H9 (cell line): ENCODE measurements at regions not wholly inside any gene's neighbourhood (a gene's known extent, or its start where the extent isn't known, plus 50 kb on each side); places are given as distances from the start of the nearest gene placed in this dataset.

Experiments used
- DNase-seq: peaks from one replicate; pipeline ENCODE4 v3.0.0-alpha.2; 2017
- H2AFZ ChIP-seq: one replicate; pipeline ENCODE4 v1.6.1; 2013; ENCODE audit warnings: mild to moderate bottlenecking, low read length, control low read depth, moderate library complexity
- H2AK5ac ChIP-seq: 2 replicates; pipeline ENCODE4 v1.6.1; 2013; ENCODE audit warnings: low read length, control low read depth, mixed read lengths; ENCODE audit not compliant: insufficient read length
- H2BK120ac ChIP-seq: one replicate; pipeline ENCODE4 v1.6.1; 2013; ENCODE audit warnings: low read depth, mild to moderate bottlenecking, low read length, control low read depth, inconsistent platforms; ENCODE audit not compliant: poor library complexity, severe bottlenecking
- H2BK12ac ChIP-seq: 2 replicates; pipeline ENCODE4 v1.6.1; 2013; ENCODE audit warnings: low read length, control low read depth, mixed read lengths, low read depth; ENCODE audit not compliant: insufficient read length
- H2BK15ac ChIP-seq: 2 replicates; pipeline ENCODE4 v1.6.1; 2013; ENCODE audit warnings: low read depth, low read length, control low read depth
- H2BK20ac ChIP-seq: one replicate; pipeline ENCODE4 v1.6.1; 2013; ENCODE audit warnings: low read depth, mild to moderate bottlenecking, low read length, control low read depth, inconsistent platforms; ENCODE audit not compliant: poor library complexity, severe bottlenecking
- H2BK5ac ChIP-seq: 2 replicates; pipeline ENCODE4 v1.6.1; 2013; ENCODE audit warnings: low read length, control low read depth, mixed read lengths; ENCODE audit not compliant: insufficient read length
- H3K14ac ChIP-seq: 2 replicates; pipeline ENCODE4 v1.6.1; 2013; ENCODE audit warnings: low read length, control low read depth; ENCODE audit not compliant: insufficient read depth
- H3K18ac ChIP-seq: 2 replicates; pipeline ENCODE4 v1.6.1; 2013; ENCODE audit warnings: low read depth, mild to moderate bottlenecking, mixed read lengths, low read length, control low read depth; ENCODE audit not compliant: insufficient read length
- H3K23ac ChIP-seq: 2 replicates; pipeline ENCODE4 v1.6.1; 2013; ENCODE audit warnings: low read length, control low read depth, mixed read lengths, low read depth; ENCODE audit not compliant: insufficient read length
- H3K23me2 ChIP-seq: 2 replicates; pipeline ENCODE4 v1.6.1; 2013; ENCODE audit warnings: low read depth, mild to moderate bottlenecking, mixed read lengths, low read length, control low read depth; ENCODE audit not compliant: insufficient read length, poor library complexity, severe bottlenecking
- H3K27ac ChIP-seq: 2 replicates; pipeline ENCODE4 v1.5.1; 2013; ENCODE audit warnings: low read length, control low read depth, mixed read lengths, low read depth; ENCODE audit not compliant: insufficient read length
- H3K27me3 ChIP-seq: 2 replicates; pipeline ENCODE4 v1.6.1; 2013; ENCODE audit warnings: low read length, control low read depth, inconsistent platforms; ENCODE audit not compliant: insufficient read depth
- H3K4ac ChIP-seq: 2 replicates; pipeline ENCODE4 v1.6.1; 2013; ENCODE audit warnings: low read depth, mild to moderate bottlenecking, control low read depth, inconsistent platforms, low read length, moderate library complexity
- H3K4me1 ChIP-seq: 2 replicates; pipeline ENCODE4 v1.6.1; 2013; ENCODE audit warnings: low read length, control low read depth, inconsistent platforms; ENCODE audit not compliant: insufficient read depth
- H3K4me2 ChIP-seq: 2 replicates; pipeline ENCODE4 v1.6.1; 2013; ENCODE audit warnings: low read length, control low read depth, mixed read lengths; ENCODE audit not compliant: insufficient read length, insufficient read depth
- H3K56ac ChIP-seq: 2 replicates; pipeline ENCODE4 v1.6.1; 2013; ENCODE audit warnings: low read depth, mild to moderate bottlenecking, mixed read lengths, low read length, control low read depth; ENCODE audit not compliant: insufficient read length
- H3K79me1 ChIP-seq: 2 replicates; pipeline ENCODE4 v1.6.1; 2013; ENCODE audit warnings: low read depth, mild to moderate bottlenecking, moderate library complexity, low read length, control low read depth, inconsistent platforms; ENCODE audit not compliant: insufficient read depth, poor library complexity, severe bottlenecking
- H3K79me2 ChIP-seq: 2 replicates; pipeline ENCODE4 v1.6.1; 2013; ENCODE audit warnings: low read length, control low read depth, inconsistent platforms; ENCODE audit not compliant: insufficient read depth
- H3K9ac ChIP-seq: 2 replicates; pipeline ENCODE4 v1.6.1; 2013; ENCODE audit warnings: low read length, control low read depth, mixed read lengths; ENCODE audit not compliant: insufficient read length; ENCODE audit errors: extremely low read depth
- H3K9me3 ChIP-seq: one replicate; pipeline ENCODE4 v1.6.1; 2013; ENCODE audit warnings: low read depth, low read length, inconsistent platforms; ENCODE audit not compliant: control insufficient read depth
- H3T11ph ChIP-seq: one replicate; pipeline ENCODE4 v1.6.1; 2013; ENCODE audit warnings: mild to moderate bottlenecking, low read length, control low read depth, inconsistent platforms
- H4K20me1 ChIP-seq: one replicate; pipeline ENCODE4 v1.6.1; 2013; ENCODE audit not compliant: control insufficient read depth, insufficient read length, insufficient read depth
- H4K5ac ChIP-seq: 2 replicates; pipeline ENCODE4 v1.6.1; 2013; ENCODE audit warnings: low read depth, mild to moderate bottlenecking, mixed read lengths, low read length, control low read depth; ENCODE audit not compliant: insufficient read length
- H4K8ac ChIP-seq: replicated peaks from 2 replicates; pipeline ENCODE4 v1.6.1; 2013; ENCODE audit warnings: low read length, control low read depth, mixed read lengths, low read depth; ENCODE audit not compliant: insufficient read length
- H4K91ac ChIP-seq: 2 replicates; pipeline ENCODE4 v1.6.1; 2013; ENCODE audit warnings: low read depth, mild to moderate bottlenecking, moderate library complexity, mixed read lengths, low read length, control low read depth; ENCODE audit not compliant: insufficient read length
- H3K27ac Mint-ChIP-seq, 3 experiments: 2 replicates in 2 of 3; 3 replicates in 1 of 3; pipeline ENCODE4 v1.8.0; 2020 to 2021; ENCODE audit warnings: mixed read lengths in 3 of 3, mild to moderate bottlenecking in 1 of 3, moderate library complexity in 1 of 3
- H3K27me3 Mint-ChIP-seq: 2 replicates; pipeline ENCODE4 v1.8.0; 2021; ENCODE audit warnings: low read depth, mild to moderate bottlenecking, moderate library complexity, mixed read lengths
- H3K36me3 Mint-ChIP-seq, 3 experiments: 2 replicates in 2 of 3; 3 replicates in 1 of 3; pipeline ENCODE4 v1.8.0; 2020 to 2021; ENCODE audit warnings: low read depth in 3 of 3, mixed read lengths in 3 of 3; ENCODE audit not compliant: insufficient read depth in 1 of 3
- H3K4me1 Mint-ChIP-seq, 2 experiments: 2 replicates each; pipeline ENCODE4 v1.8.0; 2020; ENCODE audit warnings: mixed read lengths in 2 of 2
- H3K4me3 Mint-ChIP-seq, 2 experiments: 2 replicates in 1 of 2; 3 replicates in 1 of 2; pipeline ENCODE4 v1.8.0; 2020 to 2021; ENCODE audit warnings: mild to moderate bottlenecking in 2 of 2, mixed read lengths in 2 of 2, moderate library complexity in 1 of 2
- H3K9me3 Mint-ChIP-seq, 2 experiments: 2 replicates in 1 of 2; 3 replicates in 1 of 2; pipeline ENCODE4 v1.8.0; 2020; ENCODE audit warnings: mild to moderate bottlenecking in 2 of 2, mixed read lengths in 2 of 2, moderate library complexity in 1 of 2
- WGBS: extraction: QIAGEN DNeasy Blood & Tissue Kit; methylation state at CpG from one replicate; pipeline ENCODE4 v1.1.7; 2013; ENCODE audit warnings: missing lambda C conversion rate, low lambda C conversion rate, mixed read lengths; ENCODE audit not compliant: insufficient read length; ENCODE audit errors: extremely low coverage; 5-methylcytosine and 5-hydroxymethylcytosine counted together
- TF ChIP-seq, protein P1 (sequence below): fragments of 200-600 bp; sonication (generic); conservative IDR thresholded peaks from 3 replicates; pipeline ENCODE4 v1.8.0; 2021; ENCODE audit warnings: antibody characterized with exemption, mild to moderate bottlenecking

DNA sequence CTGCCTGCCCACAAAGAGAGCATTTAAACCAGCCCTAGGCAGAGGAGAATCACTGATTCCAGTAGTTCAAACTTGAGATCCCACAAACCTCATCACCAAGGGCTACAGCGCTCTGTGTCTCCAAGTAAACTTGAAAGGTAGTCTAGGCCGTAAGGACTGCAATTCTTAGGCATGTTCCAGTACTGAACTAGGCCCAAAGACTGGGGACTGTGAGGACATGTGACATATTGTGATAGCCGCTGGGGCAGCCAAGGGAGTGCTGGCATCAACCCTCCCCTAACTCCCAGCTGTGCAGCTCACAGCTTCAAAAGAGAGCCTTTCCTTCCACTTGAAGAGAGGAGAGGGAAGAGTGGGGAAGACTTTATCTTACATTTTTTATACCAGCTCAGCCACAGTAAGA, 291.0 kb upstream of the PRR16 start:
- Histone ChIP-seq H4K5ac (no peak overlapping the region), H4K20me1 (no peaks in the 10 kb centered on the region), H3K14ac (no peak overlapping the region), H3K4me1 (no peaks in the 10 kb centered on the region), H3K23me2 (no peaks in the 10 kb centered on the region), H3K56ac (no peak overlapping the region), H3K9me3 (no peaks in the 10 kb centered on the region), H3K18ac (no peak overlapping the region), H2AFZ (no peak overlapping the region), H4K91ac (no peak overlapping the region), H3K79me1 (no peaks in the 10 kb centered on the region), H3K4me2 (no peak overlapping the region), H3K79me2 (no peaks in the 10 kb centered on the region), H3K27me3 (no peaks in the 10 kb centered on the region), H2BK120ac (no peak overlapping the region), H3K23ac (no peak overlapping the region), H3K9ac (no peak overlapping the region), H2BK5ac (no peak overlapping the region), H4K8ac (no peak overlapping the region), H2BK15ac (no peak overlapping the region), H2BK12ac (no peak overlapping the region), H3K4ac (no peak overlapping the region), H2AK5ac (no peak overlapping the region), H2BK20ac (no peak overlapping the region), H3K27ac (no peak overlapping the region), H3T11ph (no peak overlapping the region)
- Mint-ChIP-seq H3K9me3 (no peaks in the 10 kb centered on the region), H3K27me3 (no peaks in the 10 kb centered on the region), H3K4me3 (no peak overlapping the region), H3K36me3 (no peaks in the 10 kb centered on the region), H3K27ac (no peak overlapping the region), H3K4me1 (no peaks in the 10 kb centered on the region)
- TF ChIP-seq, protein P1, sequence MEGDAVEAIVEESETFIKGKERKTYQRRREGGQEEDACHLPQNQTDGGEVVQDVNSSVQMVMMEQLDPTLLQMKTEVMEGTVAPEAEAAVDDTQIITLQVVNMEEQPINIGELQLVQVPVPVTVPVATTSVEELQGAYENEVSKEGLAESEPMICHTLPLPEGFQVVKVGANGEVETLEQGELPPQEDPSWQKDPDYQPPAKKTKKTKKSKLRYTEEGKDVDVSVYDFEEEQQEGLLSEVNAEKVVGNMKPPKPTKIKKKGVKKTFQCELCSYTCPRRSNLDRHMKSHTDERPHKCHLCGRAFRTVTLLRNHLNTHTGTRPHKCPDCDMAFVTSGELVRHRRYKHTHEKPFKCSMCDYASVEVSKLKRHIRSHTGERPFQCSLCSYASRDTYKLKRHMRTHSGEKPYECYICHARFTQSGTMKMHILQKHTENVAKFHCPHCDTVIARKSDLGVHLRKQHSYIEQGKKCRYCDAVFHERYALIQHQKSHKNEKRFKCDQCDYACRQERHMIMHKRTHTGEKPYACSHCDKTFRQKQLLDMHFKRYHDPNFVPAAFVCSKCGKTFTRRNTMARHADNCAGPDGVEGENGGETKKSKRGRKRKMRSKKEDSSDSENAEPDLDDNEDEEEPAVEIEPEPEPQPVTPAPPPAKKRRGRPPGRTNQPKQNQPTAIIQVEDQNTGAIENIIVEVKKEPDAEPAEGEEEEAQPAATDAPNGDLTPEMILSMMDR: no peak
- no CpG with 5 or more reads among the region's 3 CpGs for WGBS
- no peak for DNase-seq
